Neural cell (in vitro differentiated cells): ENCODE measurements at regions not wholly inside any gene's neighbourhood (a gene's known extent, or its start where the extent isn't known, plus 50 kb on each side); places are given as distances from the start of the nearest gene placed in this dataset.
"Not testable (repeated sequence)": the region's sequence is repeated elsewhere in the genome, so short reads cannot be mapped to it uniquely, and the experiment has no call there.

Experiments used
- H2AFZ ChIP-seq: fragments of 200-600, 300-800 bp; sonication (generic), shearing (Covaris generic); 2 replicates; pipeline ENCODE4 v1.6.0; 2014; ENCODE audit warnings: low read depth, mild to moderate bottlenecking, antibody characterized with exemption, low read length, moderate library complexity
- H3F3A ChIP-seq: fragments of 200-600 bp; shearing (Covaris generic); 2 replicates; pipeline ENCODE4 v1.6.1; 2016; ENCODE audit warnings: mild to moderate bottlenecking, moderate library complexity, mixed read lengths, antibody characterized with exemption, low read length; ENCODE audit not compliant: insufficient read depth, poor library complexity, severe bottlenecking
- H3K27ac ChIP-seq: fragments of 200-600, 300-800 bp; sonication (generic), shearing (Covaris generic); 2 replicates; pipeline ENCODE4 v1.5.1; 2014; ENCODE audit warnings: mild to moderate bottlenecking, low read length, moderate library complexity
- H3K27me3 ChIP-seq: fragments of 300-800, 200-600 bp; sonication (generic), shearing (Covaris generic); 2 replicates; pipeline ENCODE4 v1.6.0; 2014; ENCODE audit warnings: mild to moderate bottlenecking, low read depth, low read length, moderate library complexity; ENCODE audit not compliant: insufficient read depth
- H3K36me3 ChIP-seq: fragments of 300-800, 200-600 bp; sonication (generic), shearing (Covaris generic); 2 replicates; pipeline ENCODE4 v1.5.1; 2014; ENCODE audit warnings: mild to moderate bottlenecking, antibody characterized with exemption, low read length, moderate library complexity; ENCODE audit not compliant: insufficient read depth
- H3K4me2 ChIP-seq: fragments of 300-800, 200-600 bp; sonication (generic), shearing (Covaris generic); 2 replicates; pipeline ENCODE4 v1.6.0; 2014; ENCODE audit warnings: mild to moderate bottlenecking, low read length
- H3K4me3 ChIP-seq: fragments of 300-800, 200-600 bp; sonication (generic), shearing (Covaris generic); 2 replicates; pipeline ENCODE4 v1.5.1; 2014; ENCODE audit warnings: mild to moderate bottlenecking, low read length, moderate library complexity
- H3K79me2 ChIP-seq: fragments of 200-600 bp; shearing (Covaris generic); replicated peaks from 2 replicates; pipeline ENCODE4 v1.6.0; 2014; ENCODE audit warnings: mild to moderate bottlenecking, low read length, moderate library complexity; ENCODE audit not compliant: insufficient read depth
- H3K9ac ChIP-seq: fragments of 300-800, 200-600 bp; sonication (generic), shearing (Covaris generic); 2 replicates; pipeline ENCODE4 v1.6.1; 2016; ENCODE audit warnings: mild to moderate bottlenecking, low read length, mixed read lengths
- H3K9me2 ChIP-seq: fragments of 200-600 bp; shearing (Covaris generic); 2 replicates; pipeline ENCODE4 v1.6.1; 2016; ENCODE audit warnings: mild to moderate bottlenecking, low read length, mixed read lengths; ENCODE audit not compliant: insufficient read depth
- H3K9me3 ChIP-seq: fragments of 200-600, 300-800 bp; sonication (generic), shearing (Covaris generic); 2 replicates; pipeline ENCODE4 v1.6.1; 2016; ENCODE audit warnings: mild to moderate bottlenecking, mixed run types, low read length, moderate library complexity, mixed read lengths
- H4K20me1 ChIP-seq: fragments of 200-600 bp; shearing (Covaris generic); 2 replicates; pipeline ENCODE4 v1.6.1; 2016; ENCODE audit warnings: mild to moderate bottlenecking, mixed run types; ENCODE audit not compliant: insufficient read depth
- CTCF ChIP-seq: fragments of 450-650 bp; IDR thresholded peaks from 2 replicates; pipeline ENCODE4 v1.5.1; 2014; ENCODE audit warnings: antibody characterized with exemption, mild to moderate bottlenecking, moderate library complexity; ENCODE audit not compliant: poor library complexity, severe bottlenecking
- EP300 ChIP-seq: fragments of 450-650 bp; conservative IDR thresholded peaks from 2 replicates; pipeline ENCODE4 v1.6.1; 2014; ENCODE audit warnings: antibody characterized with exemption, mild to moderate bottlenecking, moderate library complexity; ENCODE audit not compliant: poor library complexity, severe bottlenecking
- EZH2 ChIP-seq: fragments of 200-600, 300-800 bp; shearing (Covaris generic), sonication (generic); IDR thresholded peaks from 2 replicates; pipeline ENCODE4 v1.6.1; 2014; ENCODE audit warnings: antibody characterized with exemption, low read length, borderline replicate concordance, mild to moderate bottlenecking; ENCODE audit not compliant: insufficient read depth, poor library complexity, severe bottlenecking
- MXI1 ChIP-seq: fragments of 450-650 bp; conservative IDR thresholded peaks from 2 replicates; pipeline ENCODE4 v1.6.1; 2014; ENCODE audit warnings: antibody characterized with exemption, mild to moderate bottlenecking; ENCODE audit not compliant: poor library complexity, severe bottlenecking
- POLR2AphosphoS5 ChIP-seq: IDR thresholded peaks from 2 replicates; pipeline ENCODE4 v1.6.1; 2012
- RAD21 ChIP-seq: fragments of 450-650 bp; conservative IDR thresholded peaks from 2 replicates; pipeline ENCODE4 v1.6.1; 2014; ENCODE audit warnings: antibody characterized with exemption, mild to moderate bottlenecking, moderate library complexity
- REST ChIP-seq: IDR thresholded peaks from 2 replicates; pipeline ENCODE4 v1.6.1; 2012; ENCODE audit warnings: borderline replicate concordance
- SMC3 ChIP-seq: fragments of 450-650 bp; conservative IDR thresholded peaks from 2 replicates; pipeline ENCODE4 v1.6.1; 2014; ENCODE audit warnings: antibody characterized with exemption, mild to moderate bottlenecking, moderate library complexity; ENCODE audit not compliant: poor library complexity
- TAF1 ChIP-seq: IDR thresholded peaks from 2 replicates; pipeline ENCODE4 v1.6.1; 2012; ENCODE audit warnings: low read depth

- no peak overlapping the region for H3K27ac ChIP-seq
- no peak overlapping the region for H3K4me3 ChIP-seq
- no peaks in the 10 kb centered on the region for H3K27me3 ChIP-seq
- no peaks in the 10 kb centered on the region for H3K9me2 ChIP-seq
- no peak overlapping the region for H3K9ac ChIP-seq
- no peaks in the 10 kb centered on the region for H3K79me2 ChIP-seq
- TF ChIP-seq CTCF (no peak), EZH2 (no peak), SMC3 (no peak), MXI1 (no peak), REST (no peak), POLR2AphosphoS5 (no peak), TAF1 (no peak), EP300 (no peak), RAD21 (no peak)
- H3K4me2 ChIP-seq, result no peak overlapping the region
- H4K20me1 ChIP-seq, result no peaks in the 10 kb centered on the region
- no peaks in the 10 kb centered on the region for H3K9me3 ChIP-seq
- no peak overlapping the region for H2AFZ ChIP-seq
- no peaks in the 10 kb centered on the region for H3K36me3 ChIP-seq
- no peaks in the 10 kb centered on the region for H3F3A ChIP-seq
Observed at GRCh38 chr11:57057561-57057960, 68.8 kb downstream of the OR5AK2 start.

- H3K9me3 ChIP-seq, H3K4me2 ChIP-seq, H4K20me1 ChIP-seq, H2AFZ ChIP-seq, H3K9ac ChIP-seq, H3F3A ChIP-seq, H3K4me3 ChIP-seq, H3K27ac ChIP-seq, H3K9me2 ChIP-seq, H3K79me2 ChIP-seq, H3K27me3 ChIP-seq, H3K36me3 ChIP-seq: not testable (repeated sequence)
Observed at GRCh38 chr11:57062957-57063356, 74.2 kb downstream of the OR5AK2 start.

- Histone ChIP-seq H3K27me3 (no peaks in the 10 kb centered on the region), H3K36me3 (no peaks in the 10 kb centered on the region), H3K9me2 (no peaks in the 10 kb centered on the region), H3K4me3 (no peak overlapping the region), H3F3A (no peaks in the 10 kb centered on the region), H3K79me2 (no peaks in the 10 kb centered on the region), H3K4me2 (no peak overlapping the region), H2AFZ (no peak overlapping the region), H3K27ac (no peak overlapping the region), H3K9ac (no peak overlapping the region), H4K20me1 (no peaks in the 10 kb centered on the region), H3K9me3 (no peaks in the 10 kb centered on the region)
- no peak for TF ChIP-seq REST
- TF ChIP-seq POLR2AphosphoS5, result no peak
- no peak for TF ChIP-seq EZH2
- no peak for TF ChIP-seq CTCF
- TF ChIP-seq RAD21, result no peak
- no peak for TF ChIP-seq MXI1
- TF ChIP-seq SMC3, result no peak
- no peak for TF ChIP-seq EP300
- no peak for TF ChIP-seq TAF1
Observed at GRCh38 chr11:57069942-57070341, 81.2 kb downstream of the OR5AK2 start.
